ENCODE measurements at regions not wholly inside any gene's neighbourhood (a gene's known extent, or its start where the extent isn't known, plus 50 kb on each side); places are given as distances from the start of the nearest gene placed in this dataset.
A peak's percentile ranks its signal among the peaks of the same experiment; 100 is the strongest.

DNA sequence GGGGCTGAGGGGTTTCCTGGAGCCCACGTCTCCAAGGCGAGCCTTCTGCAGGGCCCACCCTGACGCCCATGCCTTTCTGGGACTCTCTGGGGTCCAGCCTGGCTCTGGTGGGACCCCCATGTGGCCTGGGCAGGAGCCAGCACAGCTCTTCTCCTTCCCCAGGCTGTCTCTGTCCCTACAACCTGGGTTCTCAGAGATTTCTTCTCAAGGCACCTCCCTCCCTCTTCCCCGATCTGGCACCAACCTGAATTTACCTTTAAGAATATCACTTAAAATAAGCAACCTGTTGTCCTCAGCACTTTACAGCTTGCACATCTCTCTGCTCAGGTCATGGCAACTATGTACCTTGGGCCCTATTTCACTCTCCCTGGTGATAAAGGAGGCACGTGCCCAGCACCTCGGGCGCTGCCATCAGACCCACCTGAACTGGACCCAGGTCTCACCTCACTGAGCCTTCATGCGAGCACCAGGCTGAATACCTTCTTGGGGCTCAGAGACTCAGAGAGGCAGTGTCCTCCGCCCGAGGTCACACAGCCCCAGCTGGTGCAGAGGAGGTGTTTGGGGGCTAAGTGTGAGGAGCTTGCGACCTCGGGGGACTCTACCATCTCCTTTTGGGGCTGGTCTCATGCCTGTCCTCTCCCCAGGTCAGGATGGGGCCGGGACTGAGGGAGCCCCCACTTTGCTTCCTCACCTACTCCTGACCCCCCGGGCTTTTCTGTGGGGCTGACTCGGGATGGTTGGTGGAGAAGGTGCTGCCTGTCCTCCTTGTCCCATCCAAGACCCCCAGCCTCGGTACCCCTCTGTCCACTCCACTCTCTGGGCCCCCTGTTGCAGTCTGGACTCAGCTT is 217.7 kb downstream of the C9orf50 start:
- DNase-seq (ENCODE audit: low read depth), result no peak

DNA sequence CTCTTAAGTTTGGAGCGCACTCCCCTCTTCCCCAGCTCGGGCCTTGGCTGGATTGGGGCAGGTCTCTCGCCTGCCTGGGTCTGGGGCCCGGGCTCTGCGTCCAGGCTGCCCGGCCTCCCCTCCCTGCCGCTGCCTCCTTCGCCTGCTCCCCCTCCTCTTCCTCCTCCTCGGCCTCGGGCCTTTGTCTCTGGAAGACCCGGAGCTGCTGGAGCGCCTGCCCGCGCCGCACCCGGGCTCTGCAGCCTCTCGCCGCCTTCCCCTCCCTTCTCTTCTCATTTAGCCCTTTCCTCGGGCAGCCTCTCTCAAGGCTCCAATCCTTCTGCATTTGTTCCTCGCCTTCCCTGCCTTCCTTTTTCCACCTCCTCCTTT is 218.5 kb downstream of the C9orf50 start:
- DNase-seq (ENCODE audit: low read depth), result no peak

DNA sequence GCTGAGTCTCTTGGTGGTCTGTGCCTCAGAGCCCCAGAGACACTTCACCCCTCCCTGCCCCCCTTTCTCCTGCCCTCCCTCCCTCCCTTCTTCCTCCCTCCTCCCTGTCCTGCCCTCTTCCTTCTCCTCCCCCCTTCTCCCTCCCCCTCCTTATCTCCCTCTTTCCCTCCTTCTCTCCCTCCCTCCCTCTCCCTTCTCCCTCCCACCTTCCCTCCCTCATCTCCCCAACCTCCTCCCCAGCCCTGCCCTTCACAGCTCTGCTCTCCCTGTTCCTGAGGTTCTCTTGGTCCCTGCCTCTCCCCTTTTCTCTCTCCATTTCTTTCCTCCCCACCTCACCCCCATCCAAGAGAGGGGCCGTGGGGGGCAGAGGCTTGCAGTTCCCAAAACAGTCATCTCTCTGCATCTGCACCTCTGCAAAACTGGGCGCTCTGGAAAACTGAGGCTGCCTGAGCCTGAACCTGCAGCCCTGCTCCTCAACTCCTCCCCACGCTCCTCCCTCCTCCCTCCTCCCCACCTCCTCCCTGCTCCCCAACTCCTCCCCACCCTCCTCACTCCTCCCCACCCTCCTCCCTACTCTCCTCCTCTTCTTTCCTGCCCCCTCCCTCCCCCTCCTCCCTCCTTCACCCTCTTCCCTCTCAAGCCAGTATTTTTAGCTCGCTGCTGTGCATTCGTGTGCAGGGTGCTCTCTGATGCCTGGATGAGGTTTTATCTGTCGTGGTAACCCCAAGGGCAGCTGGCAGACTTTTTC is 219.1 kb downstream of the C9orf50 start:
- DNase-seq (ENCODE audit: low read depth), result peak; percentile 41

DNA sequence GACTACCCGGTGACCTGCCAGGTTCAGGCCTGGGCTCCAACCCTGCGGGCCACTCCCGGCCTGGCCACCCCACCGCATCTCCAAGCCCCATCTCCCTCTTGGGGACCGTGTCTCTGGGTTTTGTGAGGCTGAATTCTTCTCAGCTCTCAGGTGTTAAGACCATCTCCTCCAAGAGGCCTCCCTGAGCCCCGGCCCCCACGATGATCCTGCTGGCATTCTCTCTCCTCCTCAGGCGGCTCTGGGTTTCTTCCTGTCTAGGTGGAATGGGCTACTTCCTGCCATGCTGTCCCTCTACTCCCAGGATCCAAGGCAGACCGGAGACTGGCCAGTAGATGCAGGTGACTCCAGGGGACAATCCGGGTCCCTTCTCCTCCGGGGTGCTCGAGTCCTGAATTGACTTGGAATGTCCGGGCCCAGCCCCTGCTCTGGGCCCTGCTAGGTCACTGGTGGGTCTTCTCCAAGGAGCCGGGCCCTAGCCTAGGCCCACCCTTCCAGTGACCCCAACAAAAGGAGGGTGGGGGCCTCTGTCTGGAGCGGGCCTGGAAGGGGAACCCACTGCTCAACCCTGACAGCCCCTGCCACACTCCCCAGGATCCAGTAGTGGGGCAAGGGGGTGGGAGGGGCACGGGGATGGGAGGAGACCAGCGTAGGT is 219.8 kb downstream of the C9orf50 start:
- no peak for DNase-seq (ENCODE audit: low read depth)

DNA sequence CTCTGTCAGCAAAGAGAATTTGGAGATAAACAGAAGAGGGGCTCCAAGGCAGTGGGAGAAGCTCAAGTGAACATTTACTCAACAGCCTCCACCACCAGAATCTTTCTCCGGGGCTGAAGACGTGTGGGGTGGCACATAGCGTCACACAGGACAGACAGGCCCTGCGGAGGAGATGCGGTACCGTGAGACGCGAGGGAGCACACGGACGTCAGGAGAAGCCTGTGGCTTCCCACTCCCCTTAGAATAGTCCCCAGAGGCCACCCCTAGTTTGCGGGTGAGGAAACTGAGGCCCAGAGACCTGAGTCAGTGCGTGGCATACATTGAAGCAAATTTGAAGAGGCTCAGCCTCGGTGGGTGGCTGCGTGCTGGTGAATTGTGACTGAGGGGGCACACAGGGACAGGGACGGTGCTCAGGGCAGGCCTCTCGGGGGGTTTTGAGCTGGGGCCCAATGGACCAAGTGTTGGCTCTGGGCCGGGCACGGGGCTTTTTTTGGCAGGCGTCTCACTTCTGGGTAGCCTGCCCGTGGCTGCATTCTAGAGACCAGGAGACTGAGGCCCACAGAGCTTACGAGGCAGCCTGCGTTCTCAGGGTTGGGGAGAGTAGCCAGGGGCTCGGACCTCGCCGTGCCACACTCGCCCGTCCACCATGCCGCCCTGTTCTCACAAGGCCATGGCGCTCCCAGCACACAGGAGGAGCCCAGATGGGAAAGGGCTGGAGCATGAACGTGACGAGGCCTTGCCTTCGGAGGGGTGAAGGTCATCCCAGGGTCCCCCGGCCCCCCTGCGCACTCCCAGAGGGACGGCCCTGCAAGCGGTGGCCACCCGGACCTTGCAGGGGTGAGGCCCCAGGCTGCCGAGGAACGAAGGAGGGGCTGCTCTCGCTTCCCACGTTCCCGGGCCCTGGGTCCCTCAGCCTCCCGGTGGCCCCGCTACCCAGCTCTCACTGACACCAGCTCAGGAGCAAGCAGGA is 220.6 kb downstream of the C9orf50 start:
- DNase-seq (ENCODE audit: low read depth), result no peak

DNA sequence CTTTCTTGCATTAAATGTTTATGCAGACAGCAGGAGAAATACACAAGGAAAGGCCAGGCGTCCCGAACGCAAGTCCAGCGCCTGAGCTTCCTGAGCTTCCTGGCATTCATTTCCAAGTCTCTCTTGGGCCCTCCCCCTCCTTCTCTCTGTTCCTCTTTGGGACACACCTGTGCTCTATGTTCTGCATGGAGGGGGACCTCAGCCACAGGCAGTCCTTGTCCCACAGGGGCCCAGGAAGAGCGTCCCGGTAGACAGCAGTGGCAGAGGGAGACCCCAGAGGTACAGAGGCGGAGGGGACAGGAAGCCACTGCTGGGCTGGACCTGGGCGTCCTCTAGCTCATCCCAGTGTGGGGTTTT is 221.3 kb downstream of the C9orf50 start:
- DNase-seq (ENCODE audit: low read depth), result no peak

- no peak for DNase-seq (ENCODE audit: low read depth)
Observed at GRCh38 chr9:129398961-129399633, 221.0 kb upstream of the IER5L start.

DNA sequence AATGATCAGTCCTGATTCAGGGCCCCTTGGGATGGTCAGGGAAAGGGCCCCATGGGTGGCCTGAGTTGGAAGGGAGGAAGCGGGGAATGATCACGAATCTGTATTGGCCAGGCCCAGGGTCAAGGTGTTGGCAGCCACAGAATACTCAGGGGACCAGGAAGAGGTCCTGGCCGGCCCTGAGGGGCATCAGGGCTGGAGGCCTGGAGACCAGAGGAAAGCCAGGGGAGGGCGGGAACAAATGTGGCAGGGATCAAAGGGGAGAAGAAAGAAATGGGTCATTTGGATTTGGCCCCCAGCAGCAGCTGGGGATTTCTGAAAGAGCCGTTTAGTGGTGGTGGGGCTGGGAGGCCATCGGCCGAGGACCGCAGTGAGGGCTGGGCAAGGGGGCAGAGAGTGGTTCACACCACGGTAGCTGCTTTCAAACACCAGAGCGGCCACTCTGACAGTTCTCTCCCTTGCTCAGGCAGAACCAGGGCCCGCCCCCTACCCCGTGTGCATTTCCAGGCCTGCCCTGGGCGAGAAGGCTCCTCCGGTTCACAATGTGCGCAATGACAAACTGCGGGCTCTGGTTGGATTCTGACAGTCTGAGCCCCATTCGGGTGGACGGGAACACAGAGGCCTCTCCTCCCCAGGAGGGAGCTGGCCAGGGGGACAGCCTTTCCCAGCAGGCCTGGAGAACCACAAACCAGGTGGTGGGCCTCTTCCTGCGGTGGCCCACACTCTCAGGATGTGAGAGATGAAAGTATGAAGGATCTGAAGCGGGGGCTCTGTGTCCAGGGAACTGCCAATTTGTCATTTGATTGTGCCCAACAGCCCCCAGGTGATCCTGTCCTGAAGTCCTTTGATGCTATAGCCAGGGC is 220.3 kb upstream of the IER5L start:
- DNase-seq (ENCODE audit: low read depth), result no peak

GRCh38 chr9:129397335-129397734 is 219.3 kb upstream of the IER5L start:
- DNase-seq (ENCODE audit: low read depth), result no peak

DNA sequence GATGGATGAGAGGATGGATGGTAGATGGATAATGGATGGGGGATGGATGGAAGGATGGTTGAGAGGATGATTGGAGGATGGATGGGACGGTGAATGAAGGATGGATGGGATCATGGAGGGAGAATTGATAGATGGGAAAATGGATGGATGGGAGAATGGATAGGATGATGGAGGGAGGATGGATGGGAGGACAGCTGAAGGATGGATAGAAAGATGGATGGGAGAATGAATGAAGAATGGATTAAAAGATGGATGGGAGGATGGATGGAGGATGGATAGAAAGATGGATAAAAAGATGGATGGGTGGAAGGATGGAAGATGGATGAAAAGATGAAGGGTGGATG is 218.3 kb upstream of the IER5L start:
- DNase-seq (ENCODE audit: low read depth), result no peak

DNA sequence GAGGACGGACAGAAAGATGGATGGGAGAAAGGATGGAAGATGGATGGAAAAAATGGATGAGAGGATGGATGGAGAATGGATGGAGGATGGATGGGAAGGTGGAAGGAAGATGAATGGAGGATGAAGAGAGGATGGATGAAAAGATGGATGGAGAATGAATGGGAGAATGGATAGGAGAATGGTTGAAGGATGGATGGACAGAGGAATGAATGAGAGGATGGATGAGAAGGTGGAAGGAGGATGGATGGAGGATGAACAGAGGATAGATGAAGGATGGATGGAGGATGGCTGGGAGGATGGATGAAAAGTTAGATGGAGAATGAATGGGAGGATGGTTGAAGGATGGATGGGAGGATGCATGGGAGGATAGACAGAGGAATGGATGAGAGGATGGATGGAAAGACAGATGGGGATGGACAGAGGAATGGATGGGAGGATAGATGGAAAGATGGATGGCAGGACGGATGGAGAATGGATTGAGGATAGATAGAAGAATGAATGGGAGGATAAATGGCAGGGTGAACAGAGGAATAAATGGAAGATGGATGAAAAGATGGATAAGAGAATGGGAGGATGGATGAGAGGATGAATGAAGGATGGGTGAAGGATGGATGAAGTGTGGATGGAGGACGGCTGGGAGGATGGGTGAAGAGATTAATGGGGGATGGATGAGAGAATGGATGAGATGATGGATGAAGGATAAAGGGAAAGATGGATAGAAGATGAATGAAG is 217.7 kb upstream of the IER5L start:
- no peak for DNase-seq (ENCODE audit: low read depth)

DNA sequence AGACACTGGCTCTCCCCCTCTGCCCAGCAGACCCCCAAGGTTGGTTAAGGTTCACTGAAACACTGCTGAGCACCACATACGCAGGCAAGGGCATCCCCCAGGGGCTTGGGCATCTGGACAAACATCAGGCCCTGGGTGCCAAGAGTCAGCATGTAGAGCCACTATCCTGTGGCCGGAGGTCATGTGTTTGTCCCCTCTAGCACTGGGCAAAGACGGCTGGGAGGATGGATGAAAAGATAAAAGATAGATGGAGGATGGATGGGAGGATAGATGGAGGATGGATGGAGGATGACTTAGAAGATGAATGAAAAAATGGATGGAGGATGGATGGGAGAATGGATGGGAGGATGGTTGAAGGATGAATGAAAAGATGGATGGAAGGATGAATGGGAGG is 216.8 kb upstream of the IER5L start:
- DNase-seq (ENCODE audit: low read depth), result no peak

- DNase-seq (ENCODE audit: low read depth), result no peak
Observed at GRCh38 chr9:129394061-129394885, 216.2 kb upstream of the IER5L start.

GRCh38 chr9:129393064-129393463 is 215.0 kb upstream of the IER5L start:
- DNase-seq (ENCODE audit: low read depth), result no peak

DNA sequence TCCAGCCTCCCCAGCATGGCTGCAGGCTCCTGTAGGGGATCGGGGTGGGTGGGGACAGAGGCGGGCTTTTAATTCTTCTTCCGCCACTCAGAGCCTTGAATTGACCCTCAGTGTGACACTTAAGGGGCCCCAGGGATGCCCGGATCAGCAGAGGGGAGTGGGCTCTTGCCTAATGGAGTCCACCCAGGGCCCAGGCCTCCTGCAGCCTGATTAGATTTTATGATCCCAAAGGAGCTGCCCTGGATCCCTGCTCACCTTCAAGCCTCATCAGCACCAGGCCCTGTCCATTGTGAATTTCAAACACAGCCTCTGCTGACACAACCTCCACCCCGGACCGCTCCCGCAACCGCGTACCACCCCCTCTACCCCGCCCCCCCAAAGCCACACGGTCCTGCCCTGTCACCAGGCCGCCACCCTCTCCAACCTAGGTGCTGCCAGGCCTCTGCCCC is 214.1 kb upstream of the IER5L start:
- no peak for DNase-seq (ENCODE audit: low read depth)

GRCh38 chr9:129391221-129391661 is 213.2 kb upstream of the IER5L start:
- no peak for DNase-seq (ENCODE audit: low read depth)

DNA sequence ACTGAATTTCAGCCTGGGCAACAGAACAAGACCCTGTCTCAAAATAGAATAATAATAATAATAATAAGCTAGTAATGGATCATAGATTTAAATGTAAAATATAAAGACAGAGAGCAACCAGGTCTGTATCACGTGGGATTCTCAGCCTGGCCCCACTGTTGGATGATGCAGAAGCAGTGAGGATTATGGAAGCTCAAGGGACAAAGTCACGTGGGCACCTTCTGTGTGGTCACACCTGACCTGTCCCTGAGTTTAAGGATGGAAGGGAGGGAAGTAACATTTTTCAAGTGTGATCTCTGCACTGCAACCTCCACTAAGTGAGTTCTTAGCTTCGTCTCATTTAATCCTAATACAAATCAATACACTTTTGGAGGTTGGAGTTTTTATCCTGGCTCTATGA is 212.5 kb upstream of the IER5L start:
- DNase-seq (ENCODE audit: low read depth), result no peak

DNA sequence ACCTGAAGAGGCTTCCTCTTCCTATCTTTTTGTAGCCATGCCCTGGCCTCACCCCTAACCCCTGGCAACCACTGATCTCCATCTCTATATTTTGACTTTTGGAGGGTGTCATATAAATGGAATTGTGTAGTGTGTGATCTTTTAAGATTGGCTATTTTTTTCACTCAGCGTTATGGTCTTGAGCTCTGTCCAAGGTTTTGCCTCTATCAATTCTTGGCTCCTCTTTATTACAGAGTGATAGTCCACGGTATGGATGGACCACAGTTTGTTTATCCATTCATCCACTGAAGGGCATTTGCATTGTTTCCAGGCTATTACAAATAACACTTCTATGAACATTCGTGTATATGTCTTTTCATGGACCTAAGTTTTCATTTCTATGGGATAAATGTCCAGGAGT is 209.8 kb upstream of the IER5L start:
- no peak for DNase-seq (ENCODE audit: low read depth)

Data from myocyte (in vitro differentiated cells).